ENCODE measurements at regions not wholly inside any gene's neighbourhood (a gene's known extent, or its start where the extent isn't known, plus 50 kb on each side); places are given as distances from the start of the nearest gene placed in this dataset.

DNA sequence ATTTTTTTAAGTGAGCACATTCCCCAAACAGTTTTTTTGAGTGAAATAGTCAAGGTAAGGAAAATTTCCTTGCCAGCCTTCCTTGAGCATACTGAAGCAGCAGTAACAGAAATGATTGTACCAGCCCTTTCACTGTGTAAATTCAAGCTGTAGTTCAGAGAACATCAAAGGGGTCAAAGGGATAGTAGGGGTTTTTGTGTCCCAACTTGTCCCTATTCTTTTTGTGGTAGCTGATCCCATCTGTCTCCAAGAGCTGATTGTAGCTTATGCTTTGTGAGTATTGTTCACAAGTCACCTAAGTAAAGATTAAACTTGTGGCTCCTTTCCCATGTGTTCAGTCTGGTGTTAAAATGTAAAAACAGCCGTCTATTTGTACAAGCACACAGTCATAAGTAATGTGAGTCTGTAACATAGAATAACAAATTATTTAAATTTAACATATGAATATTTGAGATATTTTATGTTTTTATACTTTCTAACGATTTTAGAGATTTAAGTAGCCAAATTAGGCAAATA is 185.0 kb downstream of the CENPW start:
- H3K9me3 ChIP-seq: no peaks in the 10 kb centered on the region
- no peaks in the 10 kb centered on the region for H3K27me3 ChIP-seq (replicated peaks in 1 of 2; ENCODE audit: control insufficient read depth in 2 of 2, extremely low read depth in 1 of 2, insufficient read depth in 2 of 2, low read length in 1 of 2)
- WGBS (ENCODE audit: insufficient coverage): no CpG with 5 or more reads among the region's 2 CpGs
- no peak for ATAC-seq (replicated peaks in 1 of 4)
- ChIA-PET CTCF (no interaction called here), POLR2A (no interaction called here)
- H3K27ac ChIP-seq (ENCODE audit: low read length): no peak overlapping the region
- DNase-seq: no peak
- peaks cover 0 to 3% of the 10 kb centered on the region in 2 donors for H3K27me3 Mint-ChIP-seq
- H3K4me1 ChIP-seq (ENCODE audit: control insufficient read depth in 1 of 2, extremely low read depth in 1 of 2, insufficient read depth in 2 of 2, low read length in 2 of 2): no peaks in the 10 kb centered on the region
- no peak overlapping the region for H3K4me3 ChIP-seq (ENCODE audit: control insufficient read depth in 1 of 2, extremely low read depth in 1 of 2, low read length in 1 of 2)
- H3K36me3 Mint-ChIP-seq: no peaks in the 10 kb centered on the region
- no peaks in the 10 kb centered on the region for H3K36me3 ChIP-seq (ENCODE audit: control insufficient read depth in 2 of 2, extremely low read depth in 1 of 2, insufficient read depth in 1 of 2, low read length in 1 of 2)
- H3K9me3 Mint-ChIP-seq: peaks cover 0 to 6% (median 0%) of the 10 kb centered on the region in 3 donors
- H3K4me1 Mint-ChIP-seq: no peaks in the 10 kb centered on the region
- no peak overlapping the region for H3K4me3 Mint-ChIP-seq
- no peak overlapping the region for H3K27ac Mint-ChIP-seq

GRCh38 chr6:126526547-126526946 is 186.6 kb downstream of the CENPW start:
- no peaks in the 10 kb centered on the region for H3K27me3 ChIP-seq (replicated peaks in 1 of 2; ENCODE audit: control insufficient read depth in 2 of 2, extremely low read depth in 1 of 2, insufficient read depth in 2 of 2, low read length in 1 of 2)
- no peaks in the 10 kb centered on the region for H3K4me1 Mint-ChIP-seq
- no peak for ATAC-seq (replicated peaks in 1 of 4)
- no peak overlapping the region for H3K4me3 Mint-ChIP-seq
- H3K27me3 Mint-ChIP-seq: peaks cover 0 to 3% of the 10 kb centered on the region in 2 donors
- H3K36me3 Mint-ChIP-seq: no peaks in the 10 kb centered on the region
- no peaks in the 10 kb centered on the region for H3K4me1 ChIP-seq (ENCODE audit: control insufficient read depth in 1 of 2, extremely low read depth in 1 of 2, insufficient read depth in 2 of 2, low read length in 2 of 2)
- POLR2A ChIA-PET: no interaction called here
- no peaks in the 10 kb centered on the region for H3K36me3 ChIP-seq (ENCODE audit: control insufficient read depth in 2 of 2, extremely low read depth in 1 of 2, insufficient read depth in 1 of 2, low read length in 1 of 2)
- no peaks in the 10 kb centered on the region for H3K9me3 Mint-ChIP-seq
- no peaks in the 10 kb centered on the region for H3K9me3 ChIP-seq
- no peak overlapping the region for H3K27ac Mint-ChIP-seq
- no peak for DNase-seq
- WGBS (ENCODE audit: insufficient coverage): no CpG with 5 or more reads among the region's 2 CpGs
- no peak overlapping the region for H3K27ac ChIP-seq (ENCODE audit: low read length)
- CTCF ChIA-PET: no interaction called here
- H3K4me3 ChIP-seq (ENCODE audit: control insufficient read depth in 1 of 2, extremely low read depth in 1 of 2, low read length in 1 of 2): no peak overlapping the region

DNA sequence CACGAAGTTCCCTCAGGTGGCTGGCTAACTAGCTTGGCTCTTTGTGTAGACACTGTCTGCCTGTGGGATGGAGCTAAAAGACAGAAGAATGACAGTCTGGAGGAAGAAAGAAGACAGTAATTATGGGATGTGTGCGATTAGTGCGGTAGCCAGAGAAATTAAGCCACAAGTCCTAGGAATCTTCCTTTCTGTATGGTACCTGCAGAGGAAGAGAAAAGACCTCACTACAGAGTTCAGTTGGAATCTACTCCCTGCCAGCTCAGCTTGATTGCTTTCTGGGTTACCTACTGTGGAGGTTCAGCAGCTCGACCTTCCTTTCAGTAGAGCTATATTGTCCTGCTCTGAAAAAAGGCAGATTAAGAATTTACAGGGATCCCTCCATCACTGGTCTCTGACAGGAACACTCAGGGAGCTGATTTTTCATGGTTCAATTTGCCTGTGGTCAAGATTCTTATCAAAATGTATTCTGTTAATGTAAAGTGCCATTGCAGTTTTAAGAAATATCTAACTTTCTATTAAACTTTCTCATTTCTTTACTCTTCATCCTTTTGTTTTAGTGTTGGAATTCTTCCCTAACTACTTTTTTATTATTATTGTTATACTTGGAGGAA is 187.2 kb downstream of the CENPW start:
- H3K4me1 ChIP-seq (ENCODE audit: control insufficient read depth in 1 of 2, extremely low read depth in 1 of 2, insufficient read depth in 2 of 2, low read length in 2 of 2): no peaks in the 10 kb centered on the region
- CTCF ChIA-PET: no interaction called here
- H3K36me3 ChIP-seq (ENCODE audit: control insufficient read depth in 2 of 2, extremely low read depth in 1 of 2, insufficient read depth in 1 of 2, low read length in 1 of 2): no peaks in the 10 kb centered on the region
- Mint-ChIP-seq H3K9me3 (peaks cover 0 to 2% (median 0%) of the 10 kb centered on the region in 3 donors), H3K4me1 (no peaks in the 10 kb centered on the region), H3K36me3 (no peaks in the 10 kb centered on the region), H3K27ac (no peak overlapping the region), H3K27me3 (peaks cover 0 to 3% of the 10 kb centered on the region in 2 donors), H3K4me3 (no peak overlapping the region)
- POLR2A ChIA-PET: no interaction called here
- no peaks in the 10 kb centered on the region for H3K9me3 ChIP-seq
- 55% methylated on average over 3 of the region's 4 CpGs for WGBS (ENCODE audit: insufficient coverage)
- no peaks in the 10 kb centered on the region for H3K27me3 ChIP-seq (replicated peaks in 1 of 2; ENCODE audit: control insufficient read depth in 2 of 2, extremely low read depth in 1 of 2, insufficient read depth in 2 of 2, low read length in 1 of 2)
- H3K27ac ChIP-seq (ENCODE audit: low read length): no peak overlapping the region
- H3K4me3 ChIP-seq (ENCODE audit: control insufficient read depth in 1 of 2, extremely low read depth in 1 of 2, low read length in 1 of 2): no peak overlapping the region
- ATAC-seq (replicated peaks in 1 of 4) (no peak), DNase-seq (no peak)

DNA sequence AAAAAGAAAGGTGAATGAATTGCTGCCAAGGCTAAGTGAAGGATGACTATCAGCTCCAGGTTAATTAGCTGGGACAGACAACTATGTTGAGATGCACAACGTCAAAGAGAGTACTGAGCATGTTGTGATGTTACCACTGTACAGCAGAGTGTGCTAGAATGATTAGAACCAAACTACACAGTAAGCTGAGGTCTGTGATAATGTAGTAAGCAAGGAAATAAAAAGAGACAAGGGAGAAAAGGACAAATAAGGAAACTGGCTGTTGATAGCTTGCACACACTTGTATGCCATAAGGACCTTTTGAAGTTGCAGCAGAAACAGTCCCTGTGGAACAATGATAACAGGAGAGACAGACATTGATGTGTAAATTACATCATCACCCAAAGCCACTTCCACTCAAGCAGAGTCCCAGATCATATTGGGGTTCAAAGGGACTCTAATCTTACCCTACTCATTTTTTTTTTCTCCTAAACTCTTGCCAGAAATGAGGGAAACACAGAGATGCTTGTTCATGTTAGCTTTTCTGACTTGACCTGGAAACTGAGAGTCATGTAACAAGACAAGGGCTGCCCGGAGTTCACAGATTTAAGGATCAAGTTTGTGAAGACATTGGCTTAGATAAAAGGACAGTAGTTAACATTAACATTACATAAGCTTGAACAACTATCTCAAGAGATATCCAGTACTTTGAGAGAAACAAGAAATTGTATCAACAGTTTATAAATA is 189.9 kb downstream of the CENPW start:
- Histone ChIP-seq H3K4me3 (ENCODE audit: control insufficient read depth in 1 of 2, extremely low read depth in 1 of 2, low read length in 1 of 2) (no peak overlapping the region), H3K36me3 (ENCODE audit: control insufficient read depth in 2 of 2, extremely low read depth in 1 of 2, insufficient read depth in 1 of 2, low read length in 1 of 2) (no peaks in the 10 kb centered on the region), H3K27ac (ENCODE audit: low read length) (no peak overlapping the region), H3K4me1 (ENCODE audit: control insufficient read depth in 1 of 2, extremely low read depth in 1 of 2, insufficient read depth in 2 of 2, low read length in 2 of 2) (no peaks in the 10 kb centered on the region), H3K9me3 (no peaks in the 10 kb centered on the region), H3K27me3 (replicated peaks in 1 of 2; ENCODE audit: control insufficient read depth in 2 of 2, extremely low read depth in 1 of 2, insufficient read depth in 2 of 2, low read length in 1 of 2) (no peaks in the 10 kb centered on the region)
- Mint-ChIP-seq H3K36me3 (no peaks in the 10 kb centered on the region), H3K4me3 (no peak overlapping the region), H3K27ac (no peak overlapping the region), H3K27me3 (peaks cover 0 to 9% of the 10 kb centered on the region in 2 donors), H3K4me1 (no peaks in the 10 kb centered on the region), H3K9me3 (peaks cover 0 to 10% (median 0%) of the 10 kb centered on the region in 3 donors)
- DNase-seq (no peak), ATAC-seq (replicated peaks in 1 of 4) (no peak)
- ChIA-PET POLR2A (no interaction called here), CTCF (no interaction called here)
- WGBS (ENCODE audit: insufficient coverage): 80% methylated on average over 1 of the region's 2 CpGs

GRCh38 chr6:126530775-126531174 is 190.9 kb downstream of the CENPW start:
- ChIA-PET CTCF (no interaction called here), POLR2A (no interaction called here)
- Histone ChIP-seq H3K27ac (ENCODE audit: low read length) (no peak overlapping the region), H3K9me3 (no peaks in the 10 kb centered on the region), H3K36me3 (ENCODE audit: control insufficient read depth in 2 of 2, extremely low read depth in 1 of 2, insufficient read depth in 1 of 2, low read length in 1 of 2) (no peaks in the 10 kb centered on the region), H3K4me3 (ENCODE audit: control insufficient read depth in 1 of 2, extremely low read depth in 1 of 2, low read length in 1 of 2) (no peak overlapping the region), H3K27me3 (replicated peaks in 1 of 2; ENCODE audit: control insufficient read depth in 2 of 2, extremely low read depth in 1 of 2, insufficient read depth in 2 of 2, low read length in 1 of 2) (no peaks in the 10 kb centered on the region), H3K4me1 (ENCODE audit: control insufficient read depth in 1 of 2, extremely low read depth in 1 of 2, insufficient read depth in 2 of 2, low read length in 2 of 2) (no peaks in the 10 kb centered on the region)
- ATAC-seq (replicated peaks in 1 of 4) (no peak), DNase-seq (no peak)
- peaks cover 0 to 10% (median 0%) of the 10 kb centered on the region in 3 donors for H3K9me3 Mint-ChIP-seq
- no peak overlapping the region for H3K4me3 Mint-ChIP-seq
- H3K27ac Mint-ChIP-seq: no peak overlapping the region
- H3K27me3 Mint-ChIP-seq: peaks cover 0 to 9% of the 10 kb centered on the region in 2 donors
- H3K4me1 Mint-ChIP-seq: no peaks in the 10 kb centered on the region
- H3K36me3 Mint-ChIP-seq: no peaks in the 10 kb centered on the region

DNA sequence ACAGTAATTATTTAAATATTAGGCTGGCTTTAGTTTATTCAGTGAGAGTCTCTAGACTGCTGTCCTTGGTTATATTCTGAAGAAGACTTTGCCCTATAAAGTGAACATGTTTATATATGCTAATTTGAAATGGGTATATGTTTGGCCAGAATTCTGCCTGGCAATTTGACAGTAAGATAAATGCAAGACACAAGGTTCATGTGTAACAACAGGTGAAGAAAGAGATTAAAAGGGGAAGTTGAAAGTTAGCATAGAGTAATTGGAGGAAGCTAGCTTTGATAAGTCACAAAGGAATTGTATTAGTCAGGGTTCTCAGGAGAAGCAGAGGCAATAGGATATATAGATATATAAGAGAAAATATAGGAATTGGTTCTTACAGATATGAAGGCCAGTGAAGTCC is 191.4 kb downstream of the CENPW start:
- no peaks in the 10 kb centered on the region for H3K27me3 ChIP-seq (replicated peaks in 1 of 2; ENCODE audit: control insufficient read depth in 2 of 2, extremely low read depth in 1 of 2, insufficient read depth in 2 of 2, low read length in 1 of 2)
- ATAC-seq (replicated peaks in 1 of 4): no peak
- Mint-ChIP-seq H3K4me3 (no peak overlapping the region), H3K4me1 (no peaks in the 10 kb centered on the region), H3K36me3 (no peaks in the 10 kb centered on the region), H3K9me3 (peaks cover 0 to 10% (median 0%) of the 10 kb centered on the region in 3 donors), H3K27me3 (peaks cover 0 to 9% of the 10 kb centered on the region in 2 donors), H3K27ac (no peak overlapping the region)
- no peak for DNase-seq
- H3K27ac ChIP-seq (ENCODE audit: low read length): no peak overlapping the region
- H3K4me1 ChIP-seq (ENCODE audit: control insufficient read depth in 1 of 2, extremely low read depth in 1 of 2, insufficient read depth in 2 of 2, low read length in 2 of 2): no peaks in the 10 kb centered on the region
- no peak overlapping the region for H3K4me3 ChIP-seq (ENCODE audit: control insufficient read depth in 1 of 2, extremely low read depth in 1 of 2, low read length in 1 of 2)
- H3K36me3 ChIP-seq (ENCODE audit: control insufficient read depth in 2 of 2, extremely low read depth in 1 of 2, insufficient read depth in 1 of 2, low read length in 1 of 2): no peaks in the 10 kb centered on the region
- ChIA-PET CTCF (no interaction called here), POLR2A (no interaction called here)
- H3K9me3 ChIP-seq: no peaks in the 10 kb centered on the region
